Choroid plexus epithelial cell (primary cell): ENCODE measurements at regions not wholly inside any gene's neighbourhood (a gene's known extent, or its start where the extent isn't known, plus 50 kb on each side); places are given as distances from the start of the nearest gene placed in this dataset.

Experiments used
- DNase-seq: peaks from one replicate; pipeline ENCODE4 v3.0.0-alpha.2; 2010; ENCODE audit warnings: low read depth
- H3K4me3 ChIP-seq: 2 replicates; pipeline ENCODE4 v1.5.1; 2011; ENCODE audit warnings: low read depth, mild to moderate bottlenecking, control low read depth, low read length, moderate library complexity
- TF ChIP-seq, protein P1 (sequence below): conservative IDR thresholded peaks from 2 replicates; pipeline ENCODE4 v1.5.1; 2011; ENCODE audit warnings: low read depth, mild to moderate bottlenecking, control low read depth, inconsistent platforms, low read length, moderate library complexity

- DNase-seq, result no peak
- no peak overlapping the region for H3K4me3 ChIP-seq
- TF ChIP-seq, protein P1, sequence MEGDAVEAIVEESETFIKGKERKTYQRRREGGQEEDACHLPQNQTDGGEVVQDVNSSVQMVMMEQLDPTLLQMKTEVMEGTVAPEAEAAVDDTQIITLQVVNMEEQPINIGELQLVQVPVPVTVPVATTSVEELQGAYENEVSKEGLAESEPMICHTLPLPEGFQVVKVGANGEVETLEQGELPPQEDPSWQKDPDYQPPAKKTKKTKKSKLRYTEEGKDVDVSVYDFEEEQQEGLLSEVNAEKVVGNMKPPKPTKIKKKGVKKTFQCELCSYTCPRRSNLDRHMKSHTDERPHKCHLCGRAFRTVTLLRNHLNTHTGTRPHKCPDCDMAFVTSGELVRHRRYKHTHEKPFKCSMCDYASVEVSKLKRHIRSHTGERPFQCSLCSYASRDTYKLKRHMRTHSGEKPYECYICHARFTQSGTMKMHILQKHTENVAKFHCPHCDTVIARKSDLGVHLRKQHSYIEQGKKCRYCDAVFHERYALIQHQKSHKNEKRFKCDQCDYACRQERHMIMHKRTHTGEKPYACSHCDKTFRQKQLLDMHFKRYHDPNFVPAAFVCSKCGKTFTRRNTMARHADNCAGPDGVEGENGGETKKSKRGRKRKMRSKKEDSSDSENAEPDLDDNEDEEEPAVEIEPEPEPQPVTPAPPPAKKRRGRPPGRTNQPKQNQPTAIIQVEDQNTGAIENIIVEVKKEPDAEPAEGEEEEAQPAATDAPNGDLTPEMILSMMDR, result no peak
Measured at GRCh38 chr22:23516304-23516703, 63.8 kb downstream of the IGLL1 start.

DNA sequence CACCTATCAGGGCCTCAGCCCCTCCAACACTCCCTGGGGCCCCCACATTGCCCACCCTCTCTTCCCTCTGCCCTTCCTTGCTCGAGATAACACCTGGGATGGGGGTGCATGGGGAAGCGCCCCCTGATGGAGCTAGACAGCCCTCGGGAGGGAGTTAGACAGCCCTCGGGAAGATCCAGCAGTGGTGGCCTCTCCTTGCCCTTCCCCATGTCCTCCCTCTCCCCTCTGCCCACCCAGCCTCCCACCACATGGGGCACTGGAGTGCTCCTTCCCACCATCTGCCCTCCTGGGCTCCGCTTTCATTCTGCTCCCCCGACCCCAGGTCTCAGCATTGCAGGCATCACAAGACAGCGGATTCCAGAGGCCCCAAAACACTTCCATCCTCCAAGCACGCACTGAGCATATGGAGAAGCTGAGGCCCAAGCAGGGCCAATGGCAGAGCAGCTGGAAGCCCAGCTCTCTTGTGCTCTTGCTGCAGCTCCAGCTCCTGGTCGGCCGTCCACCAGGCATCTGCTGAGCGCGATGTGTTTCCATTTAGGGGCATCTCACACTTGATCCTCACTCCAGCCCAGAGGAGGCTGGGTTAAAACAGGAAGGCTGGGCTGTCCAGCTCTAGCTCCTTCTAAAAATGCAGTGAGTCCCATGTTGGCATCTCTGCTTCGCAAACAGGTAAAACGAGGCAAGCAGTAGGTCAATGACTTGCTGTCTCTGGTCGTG lies 65.6 kb downstream of the IGLL1 start:
- DNase-seq, result no peak
- TF ChIP-seq, protein P1, result no peak
- H3K4me3 ChIP-seq, result no peak overlapping the region

- H3K4me3 ChIP-seq, result no peak overlapping the region
- TF ChIP-seq, protein P1, result no peak
- no peak for DNase-seq
Measured at GRCh38 chr22:23513705-23514104, 66.4 kb downstream of the IGLL1 start.

- H3K4me3 ChIP-seq, result no peak overlapping the region
- TF ChIP-seq, protein P1, result no peak
- no peak for DNase-seq
Measured at GRCh38 chr22:23513133-23513532, 67.0 kb downstream of the IGLL1 start.

- TF ChIP-seq, protein P1, result no peak
- no peak for DNase-seq
- no peak overlapping the region for H3K4me3 ChIP-seq
Measured at GRCh38 chr22:23512721-23513120, 67.4 kb downstream of the IGLL1 start.

DNA sequence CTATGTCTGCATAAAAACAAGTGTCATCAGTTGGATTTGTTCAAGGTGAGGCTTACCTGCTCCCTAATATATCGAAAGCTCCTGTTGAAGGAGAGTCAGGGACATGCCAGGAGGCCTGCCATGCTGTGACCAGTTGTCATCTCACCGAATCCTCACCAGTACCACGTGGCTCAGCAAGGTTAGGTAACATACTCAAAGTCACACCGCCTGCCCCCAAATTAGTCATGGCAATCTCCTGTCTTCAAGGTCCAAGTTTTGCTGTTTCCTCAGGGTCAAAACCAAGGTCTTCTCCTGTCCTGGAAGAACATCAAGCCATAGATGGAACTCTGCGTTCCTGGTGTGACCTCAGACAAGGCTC lies 67.8 kb downstream of the IGLL1 start:
- TF ChIP-seq, protein P1, result no peak
- H3K4me3 ChIP-seq, result no peak overlapping the region
- DNase-seq, result no peak

DNA sequence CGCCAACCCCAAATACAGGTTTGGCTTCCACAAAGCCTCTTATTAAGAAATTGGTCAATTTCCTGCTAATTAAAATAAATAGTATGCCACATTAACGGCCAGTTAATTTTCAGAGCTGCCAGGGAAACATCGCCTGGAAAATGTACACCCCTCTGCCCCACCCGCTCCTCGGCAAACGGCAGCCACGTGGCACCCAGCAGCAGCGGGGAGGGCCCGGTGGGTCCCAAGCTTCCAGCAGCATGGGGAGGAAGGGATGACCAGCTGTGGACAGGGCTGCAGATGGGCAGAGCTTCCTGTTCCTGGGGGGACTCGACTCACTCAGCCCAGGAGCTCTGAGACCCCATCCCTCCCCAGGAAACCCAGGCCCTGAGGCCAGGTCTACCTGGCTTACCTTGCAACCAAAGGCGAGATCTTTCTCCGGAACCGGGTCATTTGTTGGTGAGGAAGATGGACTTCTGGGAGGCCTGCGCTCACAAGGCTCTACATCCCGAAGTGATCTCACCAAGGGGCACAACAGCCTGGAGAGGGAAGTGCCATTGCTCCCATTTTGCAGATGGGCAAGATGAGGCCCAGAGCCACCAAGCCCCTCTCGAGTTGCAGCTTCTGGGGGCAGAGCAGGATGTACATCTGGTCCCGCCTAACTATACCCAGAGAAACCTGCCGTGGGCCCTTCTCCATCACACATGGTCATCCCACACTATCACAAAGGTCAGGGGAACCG lies 68.3 kb downstream of the IGLL1 start:
- TF ChIP-seq, protein P1, result no peak
- no peak for DNase-seq
- H3K4me3 ChIP-seq, result no peak overlapping the region
